HG03280 (cell line): ENCODE measurements at regions not wholly inside any gene's neighbourhood (a gene's known extent, or its start where the extent isn't known, plus 50 kb on each side); places are given as distances from the start of the nearest gene placed in this dataset.

Experiments used
- ATAC-seq: cut with Tn5 transposase; IDR thresholded peaks from one replicate; pipeline ENCODE4 v1.9.1; 2021; ENCODE audit warnings: mild to moderate bottlenecking, moderate library complexity; ENCODE audit not compliant: unreplicated experiment

DNA sequence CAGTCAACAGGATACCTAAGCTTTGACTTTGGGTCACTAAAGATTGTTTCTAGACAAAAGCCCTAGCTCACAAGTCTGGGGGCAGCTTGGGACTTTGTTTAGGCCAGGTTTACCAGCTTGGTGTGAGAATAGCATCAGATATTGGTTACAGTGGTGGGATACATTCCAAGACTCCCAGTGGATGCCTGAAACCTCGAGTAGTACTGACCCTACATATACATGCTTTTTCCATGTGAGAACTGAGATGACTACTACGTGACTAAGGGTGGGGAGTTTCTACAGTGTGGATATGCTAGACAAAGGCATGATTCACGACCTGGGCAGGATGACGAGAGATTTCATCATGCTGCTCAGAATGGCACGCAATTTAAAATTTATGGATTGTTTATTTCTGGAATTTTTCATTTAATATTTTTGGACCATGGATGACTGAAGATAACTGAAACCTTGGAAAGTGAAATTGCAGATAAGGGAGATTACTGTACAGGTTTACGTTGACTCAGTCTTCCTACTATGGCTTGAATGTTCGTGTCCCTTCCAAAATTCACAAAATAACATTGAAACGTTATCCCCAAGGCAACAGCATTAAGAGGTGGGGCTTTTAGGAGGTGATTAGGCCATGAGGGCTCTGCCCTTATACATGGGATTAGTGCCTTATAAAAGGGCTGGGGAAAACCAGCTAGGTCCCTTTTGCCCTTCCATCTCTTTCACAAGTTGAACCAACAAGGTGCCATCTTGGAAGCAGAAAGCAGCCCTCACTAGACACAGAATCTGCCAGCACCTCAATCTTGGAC, 50.2 kb upstream of the CTAGE1 start:
- ATAC-seq = no peak

- no peak for ATAC-seq
These were observed 50.8 kb upstream of the CTAGE1 start for GRCh38 chr18:22468554-22468891.

- ATAC-seq = no peak
These were observed 51.5 kb upstream of the CTAGE1 start for GRCh38 chr18:22469061-22469734.

- ATAC-seq = no peak
These were observed 52.2 kb upstream of the CTAGE1 start for GRCh38 chr18:22469926-22470247.

GRCh38 chr18:22470248-22471235, 52.8 kb upstream of the CTAGE1 start:
- no peak for ATAC-seq

- no peak for ATAC-seq
These were observed 53.9 kb upstream of the CTAGE1 start for GRCh38 chr18:22471546-22472131.

DNA sequence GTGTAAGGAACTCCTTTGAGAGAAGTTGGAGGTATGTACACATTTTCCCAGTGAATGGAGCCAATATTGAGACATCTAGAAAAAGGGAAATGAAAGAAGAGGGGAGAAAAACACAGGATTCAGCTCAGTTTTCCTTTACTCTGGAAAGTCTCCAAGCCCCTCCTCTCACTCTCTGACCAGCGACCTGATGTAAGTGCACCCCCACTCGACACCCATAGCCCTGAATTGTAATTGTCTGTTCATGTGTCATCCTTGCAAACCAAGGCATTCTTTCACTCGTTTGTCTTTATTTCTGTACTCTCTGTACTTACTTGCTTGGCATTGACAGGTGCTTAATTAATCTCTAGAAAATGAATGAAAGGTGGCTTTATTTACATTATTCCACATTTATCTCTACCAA, 55.7 kb upstream of the CTAGE1 start:
- no peak for ATAC-seq

- no peak for ATAC-seq
These were observed 57.8 kb upstream of the CTAGE1 start for GRCh38 chr18:22475426-22476100.

DNA sequence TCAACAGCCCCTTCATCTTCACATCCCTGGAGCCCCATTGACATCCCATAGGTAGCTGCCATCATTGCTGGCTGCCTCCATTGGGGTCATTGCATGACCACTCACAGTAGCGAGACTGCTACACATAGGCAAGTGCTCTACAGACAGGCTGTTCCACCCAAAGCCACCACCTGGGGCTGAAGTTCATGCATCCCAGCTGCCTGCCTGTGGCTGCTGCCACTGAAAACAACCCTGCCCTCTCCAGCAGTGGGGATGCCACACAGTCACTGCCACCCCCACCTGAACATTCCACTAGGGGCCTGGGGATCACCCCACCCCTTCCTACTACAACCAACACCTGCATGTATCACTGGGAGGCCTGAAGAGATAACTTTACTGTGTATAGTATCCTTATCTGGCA, 59.5 kb upstream of the CTAGE1 start:
- no peak for ATAC-seq

DNA sequence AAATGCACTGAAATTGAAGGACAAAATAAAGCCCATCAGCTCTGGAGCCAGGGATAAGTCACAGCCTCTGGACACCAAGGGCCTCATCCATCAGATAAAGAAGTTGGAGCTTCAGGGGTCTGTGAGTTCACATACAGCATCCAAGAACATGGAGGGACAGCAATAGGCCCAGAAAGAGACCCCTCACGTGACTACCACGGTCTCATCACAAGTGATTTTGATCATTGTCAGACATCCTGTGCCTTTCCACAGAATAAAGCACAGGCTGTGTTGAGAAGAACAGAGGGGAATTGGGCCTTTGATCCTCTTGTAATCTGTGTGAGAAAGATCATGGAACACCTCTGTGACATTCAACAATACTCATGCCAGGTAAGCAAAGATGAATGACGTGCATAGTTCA, 65.2 kb upstream of the CTAGE1 start:
- no peak for ATAC-seq

GRCh38 chr18:22483407-22483806, 65.7 kb upstream of the CTAGE1 start:
- no peak for ATAC-seq

- no peak for ATAC-seq
These were observed 66.8 kb upstream of the CTAGE1 start for GRCh38 chr18:22484471-22484870.

DNA sequence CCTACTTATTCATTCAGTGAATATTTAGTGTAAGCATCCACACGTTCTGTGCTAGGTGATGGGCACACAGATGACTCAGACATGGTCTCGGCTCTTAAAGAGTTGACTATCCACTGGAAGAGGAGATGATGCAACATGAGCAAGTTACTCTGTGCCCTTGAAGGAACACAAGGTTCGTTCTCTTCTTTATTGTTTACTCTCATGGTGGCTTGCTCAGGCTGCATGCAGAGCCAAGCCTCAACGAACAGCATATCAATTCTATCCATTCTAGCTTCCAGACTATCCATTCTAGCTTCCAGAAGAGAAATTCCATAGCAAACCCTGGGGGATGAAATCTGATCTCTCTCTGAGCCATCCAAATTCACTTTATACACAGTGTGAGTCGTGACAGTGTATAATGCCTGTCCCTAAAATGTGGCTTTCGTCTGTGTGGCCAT, 68.1 kb upstream of the CTAGE1 start:
- ATAC-seq = no peak

GRCh38 chr18:22486667-22487066, 69.0 kb upstream of the CTAGE1 start:
- no peak for ATAC-seq

GRCh38 chr18:22488554-22488953, 70.8 kb upstream of the CTAGE1 start:
- no peak for ATAC-seq

GRCh38 chr18:22489704-22490103, 72.0 kb upstream of the CTAGE1 start:
- ATAC-seq = no peak

DNA sequence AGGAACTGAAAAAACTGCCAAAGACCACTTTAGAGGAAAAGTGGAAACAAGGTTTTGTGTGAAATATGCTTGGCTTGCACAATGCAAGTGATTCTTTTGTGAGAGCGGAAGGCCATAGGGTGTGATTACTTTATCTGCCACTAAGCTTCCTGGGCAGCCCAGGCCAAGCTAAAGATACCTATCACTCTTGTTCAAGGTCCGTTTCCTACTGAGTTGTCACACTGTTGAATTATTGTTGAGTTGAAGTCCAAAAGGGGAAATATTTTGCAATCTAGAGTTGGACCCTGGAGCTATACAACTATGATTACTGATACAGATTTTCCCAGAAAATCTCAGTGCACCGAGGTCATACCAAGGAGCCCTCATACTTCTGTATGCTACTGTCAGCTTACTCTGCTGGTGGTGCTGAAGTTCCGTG, 72.7 kb upstream of the CTAGE1 start:
- ATAC-seq = no peak

DNA sequence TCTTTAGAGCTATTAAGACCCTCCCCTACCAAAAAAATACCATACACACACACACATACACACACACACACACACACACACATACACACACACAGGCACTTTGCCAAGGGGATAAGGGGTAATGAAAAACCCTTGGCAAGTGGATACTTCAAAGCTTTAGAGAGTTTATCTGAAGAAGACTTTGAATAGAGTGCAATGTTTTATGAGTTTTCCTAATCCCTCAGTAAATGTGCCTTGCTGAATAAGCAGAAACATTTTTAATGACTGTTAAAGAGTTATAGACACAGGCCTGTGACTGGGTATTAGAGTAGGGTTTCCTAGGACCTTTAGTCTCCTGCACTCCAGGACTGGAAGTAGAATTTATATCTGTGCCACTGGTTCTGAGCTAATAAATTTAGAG, 75.5 kb upstream of the CTAGE1 start:
- no peak for ATAC-seq

DNA sequence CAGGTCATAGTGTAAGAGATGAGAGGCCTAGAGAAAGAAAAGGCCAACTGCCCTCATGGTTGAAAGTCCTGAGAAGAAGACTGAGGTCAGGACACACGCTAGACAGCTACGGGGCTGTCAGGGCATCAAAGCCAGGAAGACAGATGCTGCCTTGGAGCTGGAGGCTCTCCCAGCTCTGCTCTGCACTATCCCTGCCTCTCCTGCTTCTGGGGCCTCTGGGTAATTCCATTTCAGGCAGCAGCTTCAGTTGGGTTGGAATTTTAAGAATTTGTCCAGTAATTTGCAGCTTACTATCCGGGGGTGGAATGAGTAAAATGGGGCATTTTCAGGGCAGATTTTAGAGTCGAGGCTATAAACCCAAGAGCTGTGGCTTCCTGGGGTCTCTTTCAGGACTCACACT, 76.2 kb upstream of the CTAGE1 start:
- ATAC-seq = no peak

DNA sequence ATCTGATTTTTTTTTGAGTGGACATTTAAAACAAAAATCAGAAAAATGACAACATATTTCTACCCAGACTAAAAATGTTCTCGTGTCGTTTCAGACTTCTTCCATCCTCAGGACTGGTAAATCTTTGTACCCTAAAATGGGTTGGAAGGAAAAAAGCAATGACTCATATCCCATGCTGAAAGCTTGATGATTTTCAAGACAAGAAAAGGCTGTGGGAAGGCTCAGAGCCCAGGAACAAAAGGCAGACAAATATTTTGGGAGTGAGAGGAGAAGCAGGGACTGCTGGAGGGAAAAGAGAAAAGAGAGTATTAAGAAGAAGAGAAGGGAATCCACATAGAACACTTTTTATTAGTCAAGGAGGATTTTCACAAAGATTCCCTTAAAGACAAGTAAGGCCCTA, 77.1 kb upstream of the CTAGE1 start:
- no peak for ATAC-seq

DNA sequence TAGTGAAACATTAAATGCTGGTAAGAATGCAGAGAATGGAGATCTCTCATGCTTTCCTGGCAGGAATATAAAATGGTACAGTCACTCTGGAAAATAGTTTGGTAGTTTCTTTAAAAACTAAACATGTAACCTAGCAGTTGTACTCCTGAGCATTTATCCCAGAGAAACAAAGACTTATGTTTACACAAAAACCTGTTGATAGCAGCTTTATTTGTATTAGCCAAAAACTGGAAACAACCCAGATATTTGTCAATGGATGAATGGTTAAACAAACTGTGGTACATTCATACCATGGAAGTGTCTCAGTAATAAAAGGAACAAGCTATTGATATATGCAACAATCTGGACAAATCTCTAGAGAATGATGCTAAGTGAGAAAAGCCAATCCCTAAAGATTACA, 81.7 kb upstream of the CTAGE1 start:
- no peak for ATAC-seq
